Esophagus muscularis mucosa (tissue), 4 donors: ENCODE measurements at regions not wholly inside any gene's neighbourhood (a gene's known extent, or its start where the extent isn't known, plus 50 kb on each side); places are given as distances from the start of the nearest gene placed in this dataset.

Experiments
- DNase-seq: peaks from one replicate; pipeline ENCODE4 v3.0.0-alpha.2; 2017; ENCODE audit errors: extremely low spot score
- H3K27ac ChIP-seq, 4 donors: fragments of 200-600 bp; sonication (generic); replicated peaks in 1 of 4; 1 replicate in 3 of 4; 2 replicates in 1 of 4; pipeline ENCODE4 v1.5.1; 2016 to 2019; ENCODE audit warnings: mild to moderate bottlenecking in 1 of 4
- H3K27me3 ChIP-seq, 4 donors: fragments of 200-600 bp; sonication (generic); one replicate each; pipeline versions ENCODE4 v1.5.1 to v1.6.0; 2016 to 2019
- H3K36me3 ChIP-seq, 4 donors: fragments of 200-600 bp; sonication (generic); one replicate each; pipeline ENCODE4 v1.5.1; 2016 to 2019
- H3K4me1 ChIP-seq, 4 donors: fragments of 200-600 bp; sonication (generic); one replicate each; pipeline ENCODE4 v1.5.1; 2016 to 2019
- H3K4me3 ChIP-seq, 4 donors: fragments of 200-600 bp; sonication (generic); 1 replicate in 2 of 4; 2 replicates in 2 of 4; pipeline ENCODE4 v1.5.1; 2016 to 2019; ENCODE audit warnings: mild to moderate bottlenecking in 4 of 4, moderate library complexity in 1 of 4
- H3K9me3 ChIP-seq, 4 donors: fragments of 200-600 bp; sonication (generic); 1 replicate in 3 of 4; 2 replicates in 1 of 4; pipeline ENCODE4 v1.5.1; 2016 to 2019
- EP300 ChIP-seq: sonication (generic); formaldehyde crosslinking; IDR thresholded peaks from one replicate; pipeline ENCODE4 v1.6.1; 2017; ENCODE audit warnings: antibody characterized with exemption
- POLR2A ChIP-seq: fragments of 450-650 bp; IDR thresholded peaks from one replicate; pipeline ENCODE4 v1.6.1; 2017; ENCODE audit warnings: antibody characterized with exemption, moderate library complexity, mild to moderate bottlenecking, low read depth
- POLR2AphosphoS5 ChIP-seq, 2 donors: sonication (generic); formaldehyde crosslinking; IDR thresholded peaks; one replicate each; pipeline ENCODE4 v1.6.1; 2017; ENCODE audit warnings: antibody characterized with exemption in 2 of 2
- WGBS: methylation state at CpG from one replicate; pipeline ENCODE4 v1.1.5; 2018; 5-methylcytosine and 5-hydroxymethylcytosine counted together
- intact Hi-C: fragments of 100-400 bp; cut with DNase I; formaldehyde crosslinking; loops from one replicate; pipeline ENCODE4 v1.15.1; 2023
- TF ChIP-seq, protein P1 (sequence below), 3 experiments: fragments of 200-600 bp in 2 of 3; fragments of 450-650 bp in 1 of 3; sonication (generic) in 2 of 3; IDR thresholded peaks; one replicate each; pipeline ENCODE4 v1.5.1; 2017 to 2019; ENCODE audit warnings: antibody characterized with exemption in 3 of 3, mild to moderate bottlenecking in 2 of 3, moderate library complexity in 1 of 3

DNA sequence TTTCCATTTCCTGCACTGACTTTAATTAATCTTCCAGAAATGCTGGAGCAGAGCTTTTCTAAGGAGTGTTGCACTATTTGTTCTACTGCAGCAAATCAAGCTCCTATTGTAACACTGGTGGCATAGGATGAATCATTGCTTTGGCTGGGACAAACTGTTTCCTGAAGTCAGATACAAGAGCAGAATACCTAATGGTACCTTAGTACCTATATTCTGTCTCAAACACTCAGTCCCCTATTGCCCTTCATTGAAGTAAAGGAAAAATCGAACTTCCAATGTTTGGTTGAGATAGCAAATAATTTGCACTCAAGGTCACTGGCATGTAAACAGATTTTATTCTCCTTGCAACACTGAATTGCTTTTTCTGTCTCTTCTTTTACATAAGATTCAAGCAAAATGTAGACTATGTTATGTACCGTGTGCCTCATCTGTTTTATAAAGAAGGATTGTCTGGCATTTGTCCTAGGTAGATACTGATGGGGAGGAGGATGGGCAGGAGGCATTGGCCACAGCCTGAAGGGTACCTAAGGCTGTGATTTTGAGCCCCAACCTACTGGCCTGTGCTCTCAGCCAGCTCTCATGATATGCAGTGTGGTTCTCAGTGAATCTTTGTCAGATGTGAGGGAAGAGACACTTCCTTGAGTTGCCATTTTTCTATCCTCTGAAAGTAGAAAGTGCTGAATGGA lies 141.6 kb downstream of the AASDH start:
- H3K27me3 ChIP-seq: no peaks in the 10 kb centered on the region
- no peaks in the 10 kb centered on the region for H3K4me1 ChIP-seq
- H3K27ac ChIP-seq: no peak overlapping the region
- H3K9me3 ChIP-seq: no peaks in the 10 kb centered on the region
- 67% methylated on average over 2 of the region's 2 CpGs for WGBS
- TF ChIP-seq POLR2A: no peak
- TF ChIP-seq, protein P1, sequence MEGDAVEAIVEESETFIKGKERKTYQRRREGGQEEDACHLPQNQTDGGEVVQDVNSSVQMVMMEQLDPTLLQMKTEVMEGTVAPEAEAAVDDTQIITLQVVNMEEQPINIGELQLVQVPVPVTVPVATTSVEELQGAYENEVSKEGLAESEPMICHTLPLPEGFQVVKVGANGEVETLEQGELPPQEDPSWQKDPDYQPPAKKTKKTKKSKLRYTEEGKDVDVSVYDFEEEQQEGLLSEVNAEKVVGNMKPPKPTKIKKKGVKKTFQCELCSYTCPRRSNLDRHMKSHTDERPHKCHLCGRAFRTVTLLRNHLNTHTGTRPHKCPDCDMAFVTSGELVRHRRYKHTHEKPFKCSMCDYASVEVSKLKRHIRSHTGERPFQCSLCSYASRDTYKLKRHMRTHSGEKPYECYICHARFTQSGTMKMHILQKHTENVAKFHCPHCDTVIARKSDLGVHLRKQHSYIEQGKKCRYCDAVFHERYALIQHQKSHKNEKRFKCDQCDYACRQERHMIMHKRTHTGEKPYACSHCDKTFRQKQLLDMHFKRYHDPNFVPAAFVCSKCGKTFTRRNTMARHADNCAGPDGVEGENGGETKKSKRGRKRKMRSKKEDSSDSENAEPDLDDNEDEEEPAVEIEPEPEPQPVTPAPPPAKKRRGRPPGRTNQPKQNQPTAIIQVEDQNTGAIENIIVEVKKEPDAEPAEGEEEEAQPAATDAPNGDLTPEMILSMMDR (IDR thresholded peaks at IDR 0.05): no peak
- no peak for TF ChIP-seq EP300
- TF ChIP-seq POLR2AphosphoS5 (IDR thresholded peaks at IDR 0.05): no peak
- H3K36me3 ChIP-seq: no peaks in the 10 kb centered on the region
- DNase-seq: no peak
- intact Hi-C loops: no loop called here
- no peak overlapping the region for H3K4me3 ChIP-seq

DNA sequence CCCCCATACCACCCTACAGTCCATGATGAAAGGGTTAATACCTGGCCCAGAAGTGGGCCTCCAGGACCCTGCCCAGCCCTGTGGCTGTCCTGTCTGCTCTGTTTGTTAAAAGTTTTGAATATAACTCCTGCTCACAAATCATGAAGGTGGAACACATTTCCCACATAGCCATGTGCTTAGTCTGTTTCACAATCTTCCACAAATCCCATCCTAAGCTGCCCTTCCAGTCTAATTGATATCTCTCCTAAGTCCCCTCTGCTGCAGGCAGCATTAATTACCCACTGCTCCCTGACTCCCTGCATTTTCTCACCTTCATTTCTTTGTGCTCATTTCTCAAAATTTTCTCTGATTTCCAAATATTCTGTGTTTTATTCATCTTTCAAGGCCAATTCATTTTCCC lies 142.6 kb downstream of the AASDH start:
- Histone ChIP-seq H3K9me3 (no peaks in the 10 kb centered on the region), H3K27me3 (no peaks in the 10 kb centered on the region), H3K36me3 (no peaks in the 10 kb centered on the region), H3K4me1 (no peaks in the 10 kb centered on the region), H3K4me3 (no peak overlapping the region), H3K27ac (no peak overlapping the region)
- intact Hi-C loops: no loop called here
- no peak for TF ChIP-seq POLR2AphosphoS5 (IDR thresholded peaks at IDR 0.05)
- no peak for TF ChIP-seq POLR2A
- peak; percentile 64 for DNase-seq

DNA sequence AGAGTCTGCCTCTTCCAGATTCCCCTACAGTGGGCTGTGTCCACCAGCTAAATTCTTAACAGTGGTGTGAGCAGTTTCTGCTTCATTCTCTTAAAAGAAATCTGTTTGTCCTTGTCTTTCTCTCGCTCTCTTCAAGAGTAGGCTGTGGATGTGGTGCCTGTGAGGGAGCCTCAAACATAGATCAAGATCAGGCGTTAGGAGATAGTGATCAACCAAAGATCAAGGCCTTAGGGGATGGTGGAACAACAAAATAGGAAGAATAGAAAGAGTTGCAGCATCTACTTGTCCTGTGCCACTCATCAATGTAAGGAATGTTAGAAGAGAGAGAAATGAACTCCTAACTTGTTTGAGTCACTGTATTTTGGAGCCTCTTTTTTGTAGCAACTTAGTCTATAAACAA lies 144.2 kb downstream of the AASDH start:
- no peaks in the 10 kb centered on the region for H3K27me3 ChIP-seq
- H3K4me1 ChIP-seq: no peaks in the 10 kb centered on the region
- H3K27ac ChIP-seq: no peak overlapping the region
- intact Hi-C loops: no loop called here
- no peaks in the 10 kb centered on the region for H3K36me3 ChIP-seq
- H3K9me3 ChIP-seq: no peaks in the 10 kb centered on the region
- 92% methylated on average over 2 of the region's 2 CpGs for WGBS
- H3K4me3 ChIP-seq: no peak overlapping the region
- TF ChIP-seq, protein P1 (IDR thresholded peaks at IDR 0.05): no peak
- TF ChIP-seq POLR2A (no peak), EP300 (no peak), POLR2AphosphoS5 (IDR thresholded peaks at IDR 0.05) (no peak)
- peak; percentile 26 for DNase-seq

DNA sequence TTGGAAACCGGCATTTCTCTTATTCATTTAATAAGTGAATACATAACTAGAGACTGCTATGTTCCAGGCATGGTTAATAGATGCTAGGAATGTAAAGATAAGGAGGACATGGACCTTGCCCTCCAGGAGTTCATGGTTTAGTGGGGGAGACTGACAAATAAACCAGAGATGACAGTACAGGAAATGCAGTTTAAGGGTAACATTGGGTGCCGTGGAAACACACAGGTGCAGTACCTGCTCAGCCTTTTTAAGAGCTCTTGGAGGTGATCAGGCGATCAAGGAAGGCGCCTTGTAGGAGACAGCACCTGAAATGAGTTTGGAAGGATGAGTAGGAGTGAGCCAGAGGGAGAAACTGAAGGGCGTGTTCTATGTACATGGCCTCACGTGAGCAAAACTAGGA lies 145.8 kb downstream of the AASDH start:
- 77% methylated on average over 6 of the region's 6 CpGs for WGBS
- DNase-seq: peak; percentile 42
- H3K27ac ChIP-seq: no peak overlapping the region
- intact Hi-C loops: no loop called here
- no peaks in the 10 kb centered on the region for H3K4me1 ChIP-seq
- H3K9me3 ChIP-seq: no peaks in the 10 kb centered on the region
- TF ChIP-seq POLR2AphosphoS5 (IDR thresholded peaks at IDR 0.05) (no peak), EP300 (no peak), POLR2A (no peak)
- H3K27me3 ChIP-seq: no peaks in the 10 kb centered on the region
- H3K36me3 ChIP-seq: no peaks in the 10 kb centered on the region
- H3K4me3 ChIP-seq: no peak overlapping the region

DNA sequence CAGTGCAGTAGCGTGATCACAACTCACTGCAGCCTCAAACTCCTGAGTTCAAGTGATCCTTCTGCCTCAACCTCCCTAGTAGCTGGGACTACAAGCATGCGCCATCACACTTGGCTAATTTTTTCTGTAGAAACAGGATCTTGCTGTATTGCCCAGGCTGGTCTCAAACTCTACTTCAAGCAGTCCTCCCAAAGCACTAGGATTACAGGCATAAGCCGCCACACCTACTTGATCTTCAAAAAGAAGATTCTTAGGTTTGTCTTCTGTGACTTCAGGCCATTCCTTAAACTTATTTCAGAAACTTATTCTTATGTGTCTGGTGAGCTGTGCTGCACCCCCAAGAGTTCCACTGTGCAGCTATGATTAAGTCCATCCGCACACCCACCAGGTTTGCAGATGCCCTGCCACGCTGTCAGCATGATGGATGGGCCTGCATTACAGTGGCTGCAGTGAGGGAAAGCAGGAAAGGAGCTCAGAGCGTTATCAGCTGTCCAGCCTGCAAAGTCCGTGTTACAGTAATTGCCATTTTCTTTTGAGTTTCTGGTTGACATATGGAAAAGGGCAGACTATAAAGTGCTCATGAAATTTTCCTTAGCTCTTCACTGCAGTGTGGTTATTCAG lies 146.6 kb downstream of the AASDH start:
- no peak for TF ChIP-seq EP300
- TF ChIP-seq, protein P1 (IDR thresholded peaks at IDR 0.05): no peak
- TF ChIP-seq POLR2AphosphoS5 (IDR thresholded peaks at IDR 0.05): no peak
- TF ChIP-seq POLR2A: no peak
- DNase-seq: peak; percentile 70
- intact Hi-C loops: no loop called here
- H3K4me1 ChIP-seq: no peaks in the 10 kb centered on the region
- no peaks in the 10 kb centered on the region for H3K9me3 ChIP-seq
- no peak overlapping the region for H3K4me3 ChIP-seq
- no peak overlapping the region for H3K27ac ChIP-seq
- no peaks in the 10 kb centered on the region for H3K27me3 ChIP-seq
- WGBS: 79% methylated on average over 7 of the region's 7 CpGs
- H3K36me3 ChIP-seq: no peaks in the 10 kb centered on the region

DNA sequence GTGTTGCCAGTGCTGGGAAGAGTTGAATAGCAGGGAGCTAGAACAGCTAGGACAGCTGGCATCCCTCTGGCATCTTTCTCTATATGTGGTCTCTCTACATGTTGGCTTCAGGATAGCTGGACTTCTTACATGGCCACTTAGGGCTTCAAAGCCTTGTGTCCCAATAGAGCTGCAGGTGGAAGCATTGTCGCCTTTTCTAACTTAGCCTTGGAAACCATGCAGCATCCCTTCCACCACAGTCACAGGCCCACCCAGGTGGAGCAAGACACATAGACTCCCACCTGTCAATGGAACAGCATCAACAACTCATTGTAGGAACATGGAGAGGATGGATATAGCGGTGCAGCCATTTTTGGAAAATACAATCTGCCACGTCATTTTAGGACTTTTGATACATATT lies 149.0 kb downstream of the AASDH start:
- 97% methylated on average over 3 of the region's 3 CpGs for WGBS
- no peaks in the 10 kb centered on the region for H3K36me3 ChIP-seq
- no peaks in the 10 kb centered on the region for H3K9me3 ChIP-seq
- H3K4me1 ChIP-seq: no peaks in the 10 kb centered on the region
- no peak overlapping the region for H3K4me3 ChIP-seq
- TF ChIP-seq POLR2A (no peak), POLR2AphosphoS5 (IDR thresholded peaks at IDR 0.05) (no peak), EP300 (no peak)
- TF ChIP-seq, protein P1 (IDR thresholded peaks at IDR 0.05): no peak
- no peak overlapping the region for H3K27ac ChIP-seq
- intact Hi-C loops: no loop called here
- DNase-seq: peak; percentile 91
- no peaks in the 10 kb centered on the region for H3K27me3 ChIP-seq
